IMR-90 (cell line): ENCODE measurements at regions not wholly inside any gene's neighbourhood (a gene's known extent, or its start where the extent isn't known, plus 50 kb on each side); places are given as distances from the start of the nearest gene placed in this dataset.

Source experiments
- CHD1 ChIP-seq: IDR thresholded peaks from 2 replicates; pipeline ENCODE4 v1.6.1; 2012; ENCODE audit warnings: low read depth, low read length, improper control_type of control experiment
- CTCF ChIP-seq: conservative IDR thresholded peaks from 2 replicates; pipeline ENCODE4 v1.5.1; 2012; ENCODE audit warnings: mild to moderate bottlenecking, low read depth, low read length, improper control_type of control experiment
- MAZ ChIP-seq: IDR thresholded peaks from 2 replicates; pipeline ENCODE4 v1.6.1; 2012; ENCODE audit warnings: low read depth, mild to moderate bottlenecking, low read length, improper control_type of control experiment, moderate library complexity, borderline replicate concordance
- SMC3 ChIP-seq: fragments of 150-350 bp; IDR thresholded peaks from 2 replicates; pipeline ENCODE4 v1.6.1; 2016; ENCODE audit warnings: low read depth, mild to moderate bottlenecking, antibody characterized with exemption, low read length, moderate library complexity

- TF ChIP-seq MAZ (no peak), CHD1 (no peak), CTCF (no peak), SMC3 (no peak)
Measured at GRCh38 chr2:75367401-75367800, 168.1 kb upstream of the TACR1 start.
